KMS-11 (cell line): ENCODE measurements at regions not wholly inside any gene's neighbourhood (a gene's known extent, or its start where the extent isn't known, plus 50 kb on each side); places are given as distances from the start of the nearest gene placed in this dataset.

Experiments
- H2AFZ ChIP-seq: fragments of 200-600 bp; sonication (generic); 2 replicates; pipeline ENCODE4 v1.6.1; 2016; ENCODE audit warnings: antibody characterized with exemption, mixed run types, low read depth
- H3K27ac ChIP-seq: fragments of 200-600 bp; sonication (generic); 2 replicates; pipeline ENCODE4 v1.6.1; 2016; ENCODE audit warnings: mild to moderate bottlenecking, mixed run types
- H3K27me3 ChIP-seq: fragments of 200-600 bp; sonication (generic); 2 replicates; pipeline ENCODE4 v1.6.1; 2017; ENCODE audit warnings: mild to moderate bottlenecking, low read depth, mixed run types, moderate library complexity; ENCODE audit not compliant: insufficient read depth
- H3K36me3 ChIP-seq: fragments of 200-600 bp; sonication (generic); 2 replicates; pipeline ENCODE4 v1.6.1; 2017; ENCODE audit warnings: mild to moderate bottlenecking, mixed run types; ENCODE audit not compliant: insufficient read depth
- H3K4me1 ChIP-seq: fragments of 200-600 bp; sonication (generic); 2 replicates; pipeline ENCODE4 v1.6.1; 2016; ENCODE audit warnings: mild to moderate bottlenecking, low read depth, mixed run types; ENCODE audit not compliant: poor library complexity, severe bottlenecking
- H3K4me2 ChIP-seq: fragments of 200-600 bp; sonication (generic); 2 replicates; pipeline ENCODE4 v1.7.0; 2016; ENCODE audit warnings: mild to moderate bottlenecking, mixed run types
- H3K4me3 ChIP-seq: fragments of 200-600 bp; sonication (generic); IDR thresholded peaks from 2 replicates; pipeline ENCODE4 v1.6.1; 2017; ENCODE audit warnings: low read depth, low read length, mixed read lengths; ENCODE audit not compliant: insufficient read depth
- H3K79me2 ChIP-seq: fragments of 200-600 bp; sonication (generic); 2 replicates; pipeline ENCODE4 v1.6.1; 2016; ENCODE audit warnings: low read depth, mixed run types; ENCODE audit not compliant: insufficient read depth
- H3K9ac ChIP-seq: fragments of 200-600 bp; sonication (generic); 2 replicates; pipeline ENCODE4 v1.6.1; 2016; ENCODE audit warnings: mild to moderate bottlenecking, mixed run types
- H4K20me1 ChIP-seq: fragments of 200-600 bp; sonication (generic); 2 replicates; pipeline ENCODE4 v1.6.1; 2016; ENCODE audit warnings: mild to moderate bottlenecking, mixed run types; ENCODE audit not compliant: insufficient read depth
- CTCF ChIP-seq: fragments of 200-600 bp; sonication (generic); conservative IDR thresholded peaks from 2 replicates; pipeline ENCODE4 v1.6.1; 2017; ENCODE audit warnings: low read depth, mild to moderate bottlenecking, antibody characterized with exemption, low read length, moderate library complexity, mixed read lengths

- Histone ChIP-seq H3K36me3 (no peaks in the 10 kb centered on the region), H3K27me3 (no peaks in the 10 kb centered on the region), H4K20me1 (no peaks in the 10 kb centered on the region), H3K27ac (no peak overlapping the region), H3K79me2 (no peaks in the 10 kb centered on the region), H3K4me3 (no peak overlapping the region), H3K9ac (no peak overlapping the region), H2AFZ (peak overlapping the region; percentile 39; the same call in 1 of the 2 replicates), H3K4me2 (no peak overlapping the region), H3K4me1 (no peaks in the 10 kb centered on the region)
- TF ChIP-seq CTCF: peak; percentile 58; the same call in 1 of the 2 replicates
Measured at GRCh38 chr12:19572920-19573558, 133.7 kb downstream of the AEBP2 start.

GRCh38 chr12:19573866-19574265, 134.6 kb downstream of the AEBP2 start:
- no peak overlapping the region for H3K27ac ChIP-seq
- no peak for TF ChIP-seq CTCF

GRCh38 chr12:19574601-19575000, 135.3 kb downstream of the AEBP2 start:
- H3K27me3 ChIP-seq: no peaks in the 10 kb centered on the region
- H3K36me3 ChIP-seq: no peaks in the 10 kb centered on the region
- no peak overlapping the region for H3K27ac ChIP-seq
- H3K4me1 ChIP-seq: no peaks in the 10 kb centered on the region
- H4K20me1 ChIP-seq: no peaks in the 10 kb centered on the region
- H3K79me2 ChIP-seq: no peaks in the 10 kb centered on the region
- H3K4me3 ChIP-seq: no peak overlapping the region
- no peak overlapping the region for H3K9ac ChIP-seq
- H3K4me2 ChIP-seq: no peak overlapping the region
- no peak for TF ChIP-seq CTCF
- no peak overlapping the region for H2AFZ ChIP-seq

More at GRCh38 chr12:19573866-19574265, 134.6 kb downstream of the AEBP2 start:
- Histone ChIP-seq H3K4me1 (no peaks in the 10 kb centered on the region), H3K27me3 (no peaks in the 10 kb centered on the region), H3K79me2 (no peaks in the 10 kb centered on the region), H3K4me3 (no peak overlapping the region), H3K36me3 (no peaks in the 10 kb centered on the region), H3K9ac (no peak overlapping the region), H4K20me1 (no peaks in the 10 kb centered on the region), H3K4me2 (no peak overlapping the region), H2AFZ (no peak overlapping the region)

GRCh38 chr12:19575337-19576243, 136.3 kb downstream of the AEBP2 start:
- no peak overlapping the region for H3K27ac ChIP-seq
- no peak overlapping the region for H2AFZ ChIP-seq

More at GRCh38 chr12:19575337-19576243, 136.3 kb downstream of the AEBP2 start:
- no peaks in the 10 kb centered on the region for H3K4me1 ChIP-seq
- H3K79me2 ChIP-seq: no peaks in the 10 kb centered on the region
- no peaks in the 10 kb centered on the region for H4K20me1 ChIP-seq
- no peak overlapping the region for H3K9ac ChIP-seq
- no peak for TF ChIP-seq CTCF
- H3K27me3 ChIP-seq: no peaks in the 10 kb centered on the region
- no peaks in the 10 kb centered on the region for H3K36me3 ChIP-seq
- H3K4me2 ChIP-seq: no peak overlapping the region
- H3K4me3 ChIP-seq: no peak overlapping the region
